HepG2 (cell line): ENCODE measurements at regions not wholly inside any gene's neighbourhood (a gene's known extent, or its start where the extent isn't known, plus 50 kb on each side); places are given as distances from the start of the nearest gene placed in this dataset.

Source experiments
- ATAC-seq: fragments of 200-7000 bp; cut with Tn5 transposase; 3 replicates; pipeline ENCODE4 v1.9.1; 2020; ENCODE audit warnings: mild to moderate bottlenecking, moderate library complexity
- BruUV-seq: library from RNA; stranded (reverse); fragments of 400-500 nt; replicated peaks from 2 replicates; lab custom pipeline; 2021; lab: Mats Ljungman, UMichigan
- CTCF ChIA-PET: fragments of 300-600 bp; formaldehyde crosslinking; extraction: SDS; loops from one replicate; lab custom pipeline; 2021; ENCODE audit warnings: low total read pairs, inconsistent platforms, low intra/inter-chr PET ratio; lab: Yijun Ruan, JAX
- POLR2A ChIA-PET: fragments of 350-600 bp; sonication (Branson Sonifier 250); formaldehyde crosslinking; loops from one replicate; lab custom pipeline; 2020; ENCODE audit warnings: antibody characterized with exemption, inconsistent platforms; lab: Yijun Ruan, JAX
- DNase-seq: peaks from one replicate; pipeline ENCODE4 v3.0.0-alpha.2; 2015; ENCODE audit warnings: low spot score
- FAIRE-seq: peaks from 3 replicates; lab custom pipeline; 2011; peaks lifted over from hg19 to GRCh38; lab: Jason Lieb, UNC
- H2AFZ ChIP-seq: one replicate; pipeline ENCODE4 v1.6.1; 2011; ENCODE audit warnings: low read length, inconsistent platforms
- H3K27ac ChIP-seq: fragments of 300-600 bp; 3 replicates; pipeline ENCODE4 v1.8.0; 2011; ENCODE audit warnings: mixed run types, mild to moderate bottlenecking, mixed read lengths, low read length, inconsistent platforms; ENCODE audit not compliant: insufficient read depth; ENCODE audit errors: extremely low read length
- H3K27me3 ChIP-seq, 2 experiments: fragments of 200-600 bp in 1 of 2; 2 replicates in 1 of 2; 3 replicates in 1 of 2; pipeline versions ENCODE4 v1.6.0 to v1.8.0; 2011; ENCODE audit warnings: low read length in 2 of 2, mild to moderate bottlenecking in 2 of 2, moderate library complexity in 2 of 2, inconsistent platforms in 1 of 2; ENCODE audit not compliant: insufficient read depth in 2 of 2, control insufficient read depth in 1 of 2
- H3K36me3 ChIP-seq, 2 experiments: fragments of 200-600 bp in 1 of 2; replicated peaks in 1 of 2; 2 replicates in 1 of 2; 3 replicates in 1 of 2; pipeline versions ENCODE4 v1.5.1 to v1.8.0; 2011; ENCODE audit warnings: low read length in 2 of 2, inconsistent platforms in 1 of 2; ENCODE audit not compliant: insufficient read depth in 2 of 2, control insufficient read depth in 1 of 2
- H3K4me1 ChIP-seq: 2 replicates; pipeline ENCODE4 v1.5.1; 2012; ENCODE audit warnings: low read length, inconsistent platforms; ENCODE audit not compliant: insufficient read depth
- H3K4me2 ChIP-seq: 2 replicates; pipeline ENCODE4 v1.6.0; 2011; ENCODE audit warnings: low read depth, low read length, inconsistent platforms
- H3K4me3 ChIP-seq, 3 experiments: fragments of 200-600 bp in 1 of 3; sonication (generic), shearing (Covaris generic) in 1 of 3; replicated peaks in 1 of 3; 2 replicates each; pipeline ENCODE4 v1.5.1; 2011 to 2016; ENCODE audit warnings: low read length in 3 of 3, inconsistent platforms in 2 of 3, low read depth in 2 of 3, mild to moderate bottlenecking in 2 of 3, control low read depth in 1 of 3, mixed read lengths in 1 of 3; ENCODE audit not compliant: insufficient read depth in 1 of 3
- H3K79me2 ChIP-seq: one replicate; pipeline ENCODE4 v1.6.1; 2011; ENCODE audit warnings: low read length, inconsistent platforms; ENCODE audit not compliant: insufficient read depth
- H3K9ac ChIP-seq: 2 replicates; pipeline ENCODE4 v1.6.0; 2011; ENCODE audit warnings: mild to moderate bottlenecking, low read depth, low read length, inconsistent platforms; ENCODE audit not compliant: insufficient read depth
- H3K9me3 ChIP-seq: 2 replicates; pipeline ENCODE4 v1.5.1; 2012; ENCODE audit warnings: mild to moderate bottlenecking, low read length
- H4K20me1 ChIP-seq: 2 replicates; pipeline ENCODE4 v1.6.0; 2011; ENCODE audit warnings: inconsistent platforms, mild to moderate bottlenecking, low read length, moderate library complexity; ENCODE audit not compliant: insufficient read depth
- WGBS: methylation state at CpG from one replicate; pipeline ENCODE4 v1.1.6; 2017; ENCODE audit warnings: low lambda C conversion rate; 5-methylcytosine and 5-hydroxymethylcytosine counted together
- in situ Hi-C: cut with HindIII; loops from 2 replicates; pipeline ENCODE4 v1.10.0; 2017; ENCODE audit warnings: low pct_unique_long_range_greater_than_20kb; ENCODE audit not compliant: extremely low pct_ligation_motif_present
- intact Hi-C: fragments of 100-400 bp; cut with micrococcal nuclease; formaldehyde crosslinking; loops from one replicate; pipeline ENCODE4 v1.10.0; 2022; ENCODE audit not compliant: unreplicated experiment
- TF ChIP-seq, protein P1 (sequence below), 2 experiments: IDR thresholded peaks; 2 replicates each; pipeline ENCODE4 v1.6.1; 2011 to 2012; ENCODE audit warnings: low read length in 2 of 2, borderline replicate concordance in 1 of 2, low read depth in 1 of 2, mild to moderate bottlenecking in 1 of 2, moderate library complexity in 1 of 2
- TF ChIP-seq, protein P2 (sequence below): sonication (generic); formaldehyde crosslinking; IDR thresholded peaks from 2 replicates; pipeline ENCODE4 v1.4.0; 2020; ENCODE audit warnings: missing genetic modification reagents

DNA sequence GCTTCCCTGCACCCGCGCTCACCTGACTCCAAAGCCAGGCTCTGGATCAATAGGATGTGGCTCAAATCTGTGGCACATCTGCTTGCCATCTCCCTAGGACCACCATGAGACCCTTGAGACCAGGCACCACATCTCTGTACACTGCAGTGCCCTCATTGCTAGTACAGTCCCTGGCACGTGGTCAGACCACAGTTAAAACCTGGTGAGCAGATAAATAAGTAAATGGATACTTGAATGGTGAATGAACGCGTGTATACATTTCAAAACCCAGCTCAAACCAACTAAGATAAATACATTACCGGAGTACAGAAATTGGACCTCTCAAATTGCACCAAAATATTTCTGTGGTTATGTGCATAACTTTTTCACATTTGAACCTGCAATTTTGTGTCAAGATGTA is 221.2 kb upstream of the IRX4 start:
- BruUV-seq: no TSS peak

DNA sequence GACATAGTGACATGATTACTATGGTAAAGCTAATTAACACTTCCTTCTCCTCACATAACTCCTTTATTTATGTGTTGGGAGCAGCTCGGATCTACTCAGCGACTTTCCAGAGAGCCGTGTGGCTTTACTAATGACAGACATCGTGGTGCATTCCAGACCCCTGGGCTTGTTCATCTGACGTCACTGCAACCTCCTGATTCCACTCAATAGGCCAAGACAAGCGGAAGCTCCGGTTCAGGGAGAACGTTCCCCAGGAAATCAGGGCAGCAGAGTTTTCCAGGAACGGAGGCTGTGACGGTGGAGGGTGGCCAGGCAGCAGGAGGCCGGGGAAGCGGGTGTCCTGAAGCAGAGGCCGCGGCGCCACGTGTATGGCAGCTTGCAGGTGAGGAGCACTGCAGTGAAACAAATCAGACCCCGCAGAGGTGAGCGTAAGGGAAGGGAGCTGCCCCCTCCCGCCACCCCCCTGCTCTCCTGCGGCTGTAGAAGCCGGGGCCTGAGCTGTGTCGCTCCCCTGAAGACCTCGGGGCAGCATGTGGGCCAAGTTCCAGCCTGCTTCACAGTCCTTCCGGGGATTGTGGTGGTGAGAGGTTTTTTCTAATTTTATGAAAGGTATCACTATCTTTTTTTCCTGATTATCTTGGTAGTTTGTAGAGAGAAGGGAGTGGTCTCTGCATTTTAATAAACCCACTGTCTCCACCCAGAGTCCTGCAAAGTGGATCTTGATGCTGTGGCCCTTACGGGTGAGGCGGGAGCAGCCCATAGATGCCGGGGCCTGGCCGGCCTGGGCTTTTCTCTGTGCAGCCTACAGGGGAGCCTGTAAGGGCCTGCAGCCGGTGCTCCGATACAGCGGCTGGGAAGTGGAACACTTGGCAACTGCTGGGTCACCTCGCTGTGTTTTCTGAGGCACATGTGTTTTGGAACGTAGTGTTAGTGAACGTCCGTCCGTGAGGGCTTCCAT is 220.4 kb upstream of the IRX4 start:
- H3K79me2 ChIP-seq: no peaks in the 10 kb centered on the region
- peaks cover 0 to 47% of the 10 kb centered on the region in 2 experiments; a peak in 3 of 5 replicates for H3K27me3 ChIP-seq
- ChIA-PET POLR2A (no interaction called here), CTCF (no interaction called here)
- ATAC-seq (no peak), FAIRE-seq (no peak), DNase-seq (no peak)
- no peak overlapping the region for H2AFZ ChIP-seq
- BruUV-seq: no TSS peak
- no peaks in the 10 kb centered on the region for H3K36me3 ChIP-seq
- H3K9ac ChIP-seq: no peak overlapping the region
- 42% methylated on average over 25 of the region's 36 CpGs for WGBS
- in situ Hi-C loops: no loop called here
- intact Hi-C loops: no loop called here
- H4K20me1 ChIP-seq: no peaks in the 10 kb centered on the region
- H3K9me3 ChIP-seq: no peaks in the 10 kb centered on the region
- H3K27ac ChIP-seq: no peak overlapping the region
- H3K4me1 ChIP-seq: no peaks in the 10 kb centered on the region
- H3K4me3 ChIP-seq: no peak overlapping the region
- H3K4me2 ChIP-seq: no peak overlapping the region
- TF ChIP-seq, protein P1, sequence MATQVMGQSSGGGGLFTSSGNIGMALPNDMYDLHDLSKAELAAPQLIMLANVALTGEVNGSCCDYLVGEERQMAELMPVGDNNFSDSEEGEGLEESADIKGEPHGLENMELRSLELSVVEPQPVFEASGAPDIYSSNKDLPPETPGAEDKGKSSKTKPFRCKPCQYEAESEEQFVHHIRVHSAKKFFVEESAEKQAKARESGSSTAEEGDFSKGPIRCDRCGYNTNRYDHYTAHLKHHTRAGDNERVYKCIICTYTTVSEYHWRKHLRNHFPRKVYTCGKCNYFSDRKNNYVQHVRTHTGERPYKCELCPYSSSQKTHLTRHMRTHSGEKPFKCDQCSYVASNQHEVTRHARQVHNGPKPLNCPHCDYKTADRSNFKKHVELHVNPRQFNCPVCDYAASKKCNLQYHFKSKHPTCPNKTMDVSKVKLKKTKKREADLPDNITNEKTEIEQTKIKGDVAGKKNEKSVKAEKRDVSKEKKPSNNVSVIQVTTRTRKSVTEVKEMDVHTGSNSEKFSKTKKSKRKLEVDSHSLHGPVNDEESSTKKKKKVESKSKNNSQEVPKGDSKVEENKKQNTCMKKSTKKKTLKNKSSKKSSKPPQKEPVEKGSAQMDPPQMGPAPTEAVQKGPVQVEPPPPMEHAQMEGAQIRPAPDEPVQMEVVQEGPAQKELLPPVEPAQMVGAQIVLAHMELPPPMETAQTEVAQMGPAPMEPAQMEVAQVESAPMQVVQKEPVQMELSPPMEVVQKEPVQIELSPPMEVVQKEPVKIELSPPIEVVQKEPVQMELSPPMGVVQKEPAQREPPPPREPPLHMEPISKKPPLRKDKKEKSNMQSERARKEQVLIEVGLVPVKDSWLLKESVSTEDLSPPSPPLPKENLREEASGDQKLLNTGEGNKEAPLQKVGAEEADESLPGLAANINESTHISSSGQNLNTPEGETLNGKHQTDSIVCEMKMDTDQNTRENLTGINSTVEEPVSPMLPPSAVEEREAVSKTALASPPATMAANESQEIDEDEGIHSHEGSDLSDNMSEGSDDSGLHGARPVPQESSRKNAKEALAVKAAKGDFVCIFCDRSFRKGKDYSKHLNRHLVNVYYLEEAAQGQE (IDR thresholded peaks at IDR 0.05; ENCODE audit: borderline replicate concordance in 1 of 2, low read depth in 1 of 2, low read length in 2 of 2): no peak

More for the DNA sequence above, 221.2 kb upstream of the IRX4 start:
- Histone ChIP-seq H4K20me1 (no peaks in the 10 kb centered on the region), H2AFZ (no peak overlapping the region), H3K27ac (no peak overlapping the region), H3K79me2 (no peaks in the 10 kb centered on the region), H3K4me2 (no peak overlapping the region), H3K27me3 (peaks cover 0 to 47% of the 10 kb centered on the region in 2 experiments; a peak in 3 of 5 replicates), H3K9me3 (no peaks in the 10 kb centered on the region), H3K9ac (no peak overlapping the region), H3K4me3 (no peak overlapping the region), H3K4me1 (no peaks in the 10 kb centered on the region), H3K36me3 (no peaks in the 10 kb centered on the region)
- ATAC-seq: no peak
- FAIRE-seq: no peak
- DNase-seq: no peak
- 17% methylated on average over 6 of the region's 6 CpGs for WGBS
- TF ChIP-seq, protein P2, sequence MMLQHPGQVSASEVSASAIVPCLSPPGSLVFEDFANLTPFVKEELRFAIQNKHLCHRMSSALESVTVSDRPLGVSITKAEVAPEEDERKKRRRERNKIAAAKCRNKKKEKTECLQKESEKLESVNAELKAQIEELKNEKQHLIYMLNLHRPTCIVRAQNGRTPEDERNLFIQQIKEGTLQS: no peak
- in situ Hi-C loops: no loop called here
- ChIA-PET CTCF (no interaction called here), POLR2A (no interaction called here)
- intact Hi-C loops: no loop called here
